A549 (cell line): ENCODE measurements at regions not wholly inside any gene's neighbourhood (a gene's known extent, or its start where the extent isn't known, plus 50 kb on each side); places are given as distances from the start of the nearest gene placed in this dataset.

ENCODE experiments used
- CBX2 ChIP-seq: fragments of 200-600 bp; sonication (generic); IDR thresholded peaks from 2 replicates; pipeline ENCODE4 v1.6.1; 2016; ENCODE audit warnings: low read depth, mild to moderate bottlenecking, borderline replicate concordance
- CEBPB ChIP-seq, 2 experiments: fragments of >200 bp in 1 of 2; sonication (Bioruptor Twin) in 1 of 2; formaldehyde crosslinking in 1 of 2; IDR thresholded peaks; 2 replicates each; pipeline ENCODE4 v1.6.1; 2012 to 2016
- CTCF ChIP-seq: fragments of >200 bp; sonication (Bioruptor Twin); formaldehyde crosslinking; IDR thresholded peaks from 3 replicates; pipeline ENCODE4 v1.5.1; 2016
- E2F6 ChIP-seq: IDR thresholded peaks from 2 replicates; pipeline ENCODE4 v1.6.1; 2012; ENCODE audit warnings: low read depth, borderline replicate concordance
- MAZ ChIP-seq: fragments of 150-350 bp; IDR thresholded peaks from 2 replicates; pipeline ENCODE4 v1.6.1; 2014; ENCODE audit warnings: antibody characterized with exemption, low read depth, low read length, borderline replicate concordance
- POLR2A ChIP-seq: IDR thresholded peaks from 2 replicates; pipeline ENCODE4 v1.6.1; 2012; ENCODE audit warnings: mild to moderate bottlenecking, low read length
- RAD21 ChIP-seq, 2 experiments: fragments of >200 bp in 1 of 2; sonication (Bioruptor Twin) in 1 of 2; formaldehyde crosslinking in 1 of 2; IDR thresholded peaks in 1 of 2; conservative IDR thresholded peaks in 1 of 2; 2 replicates in 1 of 2; 3 replicates in 1 of 2; pipeline ENCODE4 v1.6.1; 2012 to 2018; ENCODE audit warnings: inconsistent platforms in 1 of 2
- RNF2 ChIP-seq: fragments of 200-600 bp; sonication (generic); IDR thresholded peaks from 2 replicates; pipeline ENCODE4 v1.6.1; 2016; ENCODE audit warnings: low read depth, mild to moderate bottlenecking, antibody characterized with exemption, moderate library complexity, borderline replicate concordance
- ZFP36 ChIP-seq: fragments of 450-650 bp; IDR thresholded peaks from 2 replicates; pipeline ENCODE4 v1.6.1; 2014; ENCODE audit warnings: borderline replicate concordance; ENCODE audit not compliant: partially characterized antibody

- TF ChIP-seq CEBPB (IDR thresholded peaks at IDR 0.05), result no peak
- no peak for TF ChIP-seq CBX2
- no peak for TF ChIP-seq CTCF
- TF ChIP-seq MAZ, result no peak
- no peak for TF ChIP-seq POLR2A
- TF ChIP-seq RAD21 (conservative IDR thresholded peaks at IDR 0.05 in 1 of 2, IDR thresholded peaks at IDR 0.05 in 1 of 2), result no peak
- TF ChIP-seq ZFP36, result no peak
- no peak for TF ChIP-seq RNF2
- no peak for TF ChIP-seq E2F6
Observed at GRCh38 chr14:64649383-64649998, 54.7 kb upstream of the PLEKHG3 start.
